Natural killer cell (primary cell): ENCODE measurements at regions not wholly inside any gene's neighbourhood (a gene's known extent, or its start where the extent isn't known, plus 50 kb on each side); places are given as distances from the start of the nearest gene placed in this dataset.

ENCODE experiments used
- ATAC-seq, 3 donors: fragments of 150-1000 bp in 2 of 3; fragments of 200-7000 bp in 1 of 3; cut with Tn5 transposase; 1 replicate in 1 of 3; 2 replicates in 2 of 3; pipeline ENCODE4 v1.10.0; 2021; ENCODE audit warnings: mild to moderate bottlenecking in 2 of 3, moderate library complexity in 2 of 3
- DNase-seq, 2 donors: peaks; one replicate each; pipeline versions ENCODE4 v3.0.0 to v3.0.0-alpha.2; 2013 to 2021; ENCODE audit warnings: mixed read lengths in 1 of 2
- H3K27ac ChIP-seq: one replicate; pipeline ENCODE4 v1.5.1; 2013; ENCODE audit warnings: mild to moderate bottlenecking, low read length
- H3K27me3 ChIP-seq: one replicate; pipeline ENCODE4 v1.6.1; 2013; ENCODE audit warnings: low read length; ENCODE audit not compliant: control insufficient read depth, insufficient read depth
- H3K36me3 ChIP-seq: one replicate; pipeline ENCODE4 v1.6.1; 2013; ENCODE audit warnings: low read length; ENCODE audit not compliant: control insufficient read depth, insufficient read depth
- H3K4me1 ChIP-seq: one replicate; pipeline ENCODE4 v1.6.1; 2013; ENCODE audit warnings: low read length; ENCODE audit not compliant: control insufficient read depth, insufficient read depth
- H3K4me3 ChIP-seq: one replicate; pipeline ENCODE4 v1.5.1; 2013; ENCODE audit warnings: low read length
- H3K9me3 ChIP-seq: one replicate; pipeline ENCODE4 v1.6.1; 2013; ENCODE audit warnings: low read length; ENCODE audit not compliant: control insufficient read depth, insufficient read depth
- H3K27ac Mint-ChIP-seq, 2 donors: one replicate each; pipeline ENCODE4 v1.8.0; 2022; ENCODE audit warnings: mild to moderate bottlenecking in 2 of 2, mixed read lengths in 2 of 2, moderate library complexity in 1 of 2
- H3K27me3 Mint-ChIP-seq, 2 donors: one replicate each; pipeline ENCODE4 v1.8.0; 2022; ENCODE audit warnings: low read depth in 2 of 2, mixed read lengths in 2 of 2
- H3K36me3 Mint-ChIP-seq: one replicate; pipeline ENCODE4 v1.8.0; 2022; ENCODE audit warnings: mixed read lengths
- H3K4me1 Mint-ChIP-seq, 2 donors: one replicate each; pipeline ENCODE4 v1.8.0; 2022; ENCODE audit warnings: mixed read lengths in 2 of 2
- H3K4me3 Mint-ChIP-seq: one replicate; pipeline ENCODE4 v1.8.0; 2022; ENCODE audit warnings: mild to moderate bottlenecking, moderate library complexity, mixed read lengths
- H3K9me3 Mint-ChIP-seq, 2 donors: one replicate each; pipeline ENCODE4 v1.8.0; 2022; ENCODE audit warnings: mixed read lengths in 2 of 2
- CTCF ChIP-seq: fragments of 200-600 bp; IDR thresholded peaks from one replicate; pipeline ENCODE4 v1.8.0; 2022; ENCODE audit warnings: antibody characterized with exemption
- WGBS: methylation state at CpG from one replicate; pipeline ENCODE4 v1.1.7; 2013; ENCODE audit warnings: missing lambda C conversion rate; ENCODE audit not compliant: insufficient coverage; 5-methylcytosine and 5-hydroxymethylcytosine counted together
- intact Hi-C: fragments of 100-400 bp; cut with micrococcal nuclease; formaldehyde crosslinking; loops from one replicate; pipeline ENCODE4 v1.14.2; 2022

GRCh38 chr5:174454464-174454863 lies 269.9 kb upstream of the MSX2 start:
- Histone ChIP-seq H3K4me1 (peaks cover 17% of the 10 kb centered on the region), H3K9me3 (no peaks in the 10 kb centered on the region), H3K27me3 (no peaks in the 10 kb centered on the region), H3K4me3 (peak overlapping the region; percentile 5), H3K27ac (peak overlapping the region; percentile 35), H3K36me3 (no peaks in the 10 kb centered on the region)
- H3K36me3 Mint-ChIP-seq = peaks cover 6% of the 10 kb centered on the region
- H3K9me3 Mint-ChIP-seq = peaks cover 0 to 4% of the 10 kb centered on the region in 2 donors
- H3K27me3 Mint-ChIP-seq = no peaks in the 10 kb centered on the region
- H3K27ac Mint-ChIP-seq = peak overlapping the region; percentile 19 to 59
- intact Hi-C loops = no loop called here
- peak overlapping the region; percentile 40 for H3K4me3 Mint-ChIP-seq
- H3K4me1 Mint-ChIP-seq = peaks cover 5 to 9% of the 10 kb centered on the region in 2 donors
- no peak for TF ChIP-seq CTCF
- peak in 1 of 2 donors; percentile 66 for DNase-seq
- peak; percentile 84 to 93 (median 87) for ATAC-seq
- WGBS = 25% methylated on average over 6 of the region's 6 CpGs

GRCh38 chr5:174454890-174455289 lies 269.5 kb upstream of the MSX2 start:
- Mint-ChIP-seq H3K27me3 (no peaks in the 10 kb centered on the region), H3K9me3 (no peaks in the 10 kb centered on the region), H3K27ac (peak overlapping the region in 1 of 2 donors; percentile 59), H3K4me1 (peaks cover 9 to 13% of the 10 kb centered on the region in 2 donors), H3K36me3 (peaks cover 6% of the 10 kb centered on the region), H3K4me3 (peak overlapping the region; percentile 40)
- no peak overlapping the region for H3K27ac ChIP-seq
- no peak for TF ChIP-seq CTCF
- H3K36me3 ChIP-seq = no peaks in the 10 kb centered on the region
- no peaks in the 10 kb centered on the region for H3K27me3 ChIP-seq
- 85% methylated on average over 3 of the region's 3 CpGs for WGBS
- DNase-seq (no peak), ATAC-seq (peak in 2 of 3 donors; percentile 10 to 13)
- no peak overlapping the region for H3K4me3 ChIP-seq
- peaks cover 22% of the 10 kb centered on the region for H3K4me1 ChIP-seq
- H3K9me3 ChIP-seq = no peaks in the 10 kb centered on the region
- intact Hi-C loops = no loop called here

GRCh38 chr5:174455301-174455700 lies 269.1 kb upstream of the MSX2 start:
- DNase-seq (no peak), ATAC-seq (no peak)
- Mint-ChIP-seq H3K36me3 (peaks cover 6% of the 10 kb centered on the region), H3K27me3 (no peaks in the 10 kb centered on the region), H3K9me3 (no peaks in the 10 kb centered on the region), H3K4me1 (peaks cover 13 to 18% of the 10 kb centered on the region in 2 donors), H3K4me3 (no peak overlapping the region), H3K27ac (no peak overlapping the region)
- TF ChIP-seq CTCF = no peak
- no peaks in the 10 kb centered on the region for H3K9me3 ChIP-seq
- no peak overlapping the region for H3K4me3 ChIP-seq
- no peaks in the 10 kb centered on the region for H3K36me3 ChIP-seq
- H3K27ac ChIP-seq = no peak overlapping the region
- intact Hi-C loops = no loop called here
- peaks cover 26% of the 10 kb centered on the region for H3K4me1 ChIP-seq
- 88% methylated on average over 3 of the region's 4 CpGs for WGBS
- H3K27me3 ChIP-seq = no peaks in the 10 kb centered on the region

- intact Hi-C loops = no loop called here
- Histone ChIP-seq H3K36me3 (no peaks in the 10 kb centered on the region), H3K27ac (no peak overlapping the region), H3K4me3 (no peak overlapping the region), H3K9me3 (no peaks in the 10 kb centered on the region), H3K27me3 (no peaks in the 10 kb centered on the region), H3K4me1 (peaks cover 29% of the 10 kb centered on the region)
- WGBS = 80% methylated on average over 5 of the region's 5 CpGs
- ATAC-seq = no peak
- Mint-ChIP-seq H3K9me3 (no peaks in the 10 kb centered on the region), H3K36me3 (no peaks in the 10 kb centered on the region), H3K27ac (no peak overlapping the region), H3K27me3 (no peaks in the 10 kb centered on the region), H3K4me1 (peaks cover 17 to 22% of the 10 kb centered on the region in 2 donors), H3K4me3 (no peak overlapping the region)
- no peak for TF ChIP-seq CTCF
- no peak for DNase-seq
Measured at GRCh38 chr5:174457141-174457678, 267.2 kb upstream of the MSX2 start.
